Nephron (organoid): ENCODE measurements at regions not wholly inside any gene's neighbourhood (a gene's known extent, or its start where the extent isn't known, plus 50 kb on each side); places are given as distances from the start of the nearest gene placed in this dataset.

Experiments used
- H3K27ac Mint-ChIP-seq, 3 experiments: 2 replicates each; pipeline ENCODE4 v1.8.0; 2020; ENCODE audit warnings: mixed read lengths in 3 of 3, mild to moderate bottlenecking in 2 of 3, moderate library complexity in 1 of 3
- H3K27me3 Mint-ChIP-seq: 2 replicates; pipeline ENCODE4 v1.8.0; 2021; ENCODE audit warnings: low read depth, mild to moderate bottlenecking, moderate library complexity, mixed read lengths
- H3K36me3 Mint-ChIP-seq: 2 replicates; pipeline ENCODE4 v1.8.0; 2020; ENCODE audit warnings: low read depth, mixed read lengths
- H3K4me1 Mint-ChIP-seq: 2 replicates; pipeline ENCODE4 v1.8.0; 2020; ENCODE audit warnings: mixed read lengths
- H3K4me3 Mint-ChIP-seq, 3 experiments: 2 replicates each; pipeline ENCODE4 v1.8.0; 2020; ENCODE audit warnings: mild to moderate bottlenecking in 3 of 3, mixed read lengths in 3 of 3, moderate library complexity in 2 of 3
- H3K9me3 Mint-ChIP-seq: 2 replicates; pipeline ENCODE4 v1.8.0; 2020; ENCODE audit warnings: mixed read lengths
- CTCF ChIP-seq, 3 experiments: fragments of 200-600 bp; sonication (generic); IDR thresholded peaks; one replicate each; pipeline ENCODE4 v1.5.0; 2021; ENCODE audit warnings: antibody characterized with exemption in 3 of 3; ENCODE audit not compliant: unreplicated experiment in 3 of 3

GRCh38 chr2:66830881-66831280, 396.0 kb downstream of the MEIS1 start:
- Mint-ChIP-seq H3K4me3 (no peak overlapping the region), H3K27ac (peak overlapping the region in 2 of 3 experiments; percentile 30 to 81), H3K36me3 (no peaks in the 10 kb centered on the region), H3K9me3 (no peaks in the 10 kb centered on the region), H3K4me1 (peaks cover 9% of the 10 kb centered on the region), H3K27me3 (peaks cover 5% of the 10 kb centered on the region)
- TF ChIP-seq CTCF (IDR thresholded peaks at IDR 0.05; ENCODE audit: unreplicated experiment in 3 of 3): no peak

- Mint-ChIP-seq H3K36me3 (no peaks in the 10 kb centered on the region), H3K9me3 (no peaks in the 10 kb centered on the region), H3K27ac (peak overlapping the region; percentile 60 to 80 (median 78)), H3K4me1 (peaks cover 9% of the 10 kb centered on the region), H3K27me3 (no peaks in the 10 kb centered on the region), H3K4me3 (peak overlapping the region in 1 of 3 experiments; percentile 1)
- TF ChIP-seq CTCF (IDR thresholded peaks at IDR 0.05; ENCODE audit: unreplicated experiment in 3 of 3): no peak
These were observed 397.9 kb downstream of the MEIS1 start for GRCh38 chr2:66832646-66833435.

GRCh38 chr2:66834859-66835258, 399.9 kb downstream of the MEIS1 start:
- Mint-ChIP-seq H3K9me3 (peaks cover 3% of the 10 kb centered on the region), H3K27ac (no peak overlapping the region), H3K4me1 (peaks cover 13% of the 10 kb centered on the region), H3K4me3 (no peak overlapping the region), H3K27me3 (no peaks in the 10 kb centered on the region), H3K36me3 (no peaks in the 10 kb centered on the region)
- no peak for TF ChIP-seq CTCF (IDR thresholded peaks at IDR 0.05; ENCODE audit: unreplicated experiment in 3 of 3)

- no peak overlapping the region for H3K27ac Mint-ChIP-seq
- H3K36me3 Mint-ChIP-seq: no peaks in the 10 kb centered on the region
- H3K4me3 Mint-ChIP-seq: no peak overlapping the region
- H3K27me3 Mint-ChIP-seq: no peaks in the 10 kb centered on the region
- peaks cover 23% of the 10 kb centered on the region for H3K4me1 Mint-ChIP-seq
- TF ChIP-seq CTCF (IDR thresholded peaks at IDR 0.05; ENCODE audit: unreplicated experiment in 3 of 3): no peak
- H3K9me3 Mint-ChIP-seq: peaks cover 3% of the 10 kb centered on the region
These were observed 401.9 kb downstream of the MEIS1 start for GRCh38 chr2:66836851-66837250.

- Mint-ChIP-seq H3K27ac (peak overlapping the region; percentile 66 to 96 (median 96)), H3K36me3 (no peaks in the 10 kb centered on the region), H3K27me3 (no peaks in the 10 kb centered on the region), H3K9me3 (peaks cover 3% of the 10 kb centered on the region), H3K4me1 (peaks cover 19% of the 10 kb centered on the region), H3K4me3 (no peak overlapping the region)
- no peak for TF ChIP-seq CTCF (IDR thresholded peaks at IDR 0.05; ENCODE audit: unreplicated experiment in 3 of 3)
These were observed 404.8 kb downstream of the MEIS1 start for GRCh38 chr2:66839551-66840320.
